ENCODE measurements at regions not wholly inside any gene's neighbourhood (a gene's known extent, or its start where the extent isn't known, plus 50 kb on each side); places are given as distances from the start of the nearest gene placed in this dataset.

GRCh38 chr2:145108959-145109710 is 589.2 kb upstream of the ZEB2 start:
- DNase-seq: no peak
- no peaks in the 10 kb centered on the region for H3K36me3 ChIP-seq
- intact Hi-C loops (cut with DNase I): no loop called here
- TF ChIP-seq, protein P1, sequence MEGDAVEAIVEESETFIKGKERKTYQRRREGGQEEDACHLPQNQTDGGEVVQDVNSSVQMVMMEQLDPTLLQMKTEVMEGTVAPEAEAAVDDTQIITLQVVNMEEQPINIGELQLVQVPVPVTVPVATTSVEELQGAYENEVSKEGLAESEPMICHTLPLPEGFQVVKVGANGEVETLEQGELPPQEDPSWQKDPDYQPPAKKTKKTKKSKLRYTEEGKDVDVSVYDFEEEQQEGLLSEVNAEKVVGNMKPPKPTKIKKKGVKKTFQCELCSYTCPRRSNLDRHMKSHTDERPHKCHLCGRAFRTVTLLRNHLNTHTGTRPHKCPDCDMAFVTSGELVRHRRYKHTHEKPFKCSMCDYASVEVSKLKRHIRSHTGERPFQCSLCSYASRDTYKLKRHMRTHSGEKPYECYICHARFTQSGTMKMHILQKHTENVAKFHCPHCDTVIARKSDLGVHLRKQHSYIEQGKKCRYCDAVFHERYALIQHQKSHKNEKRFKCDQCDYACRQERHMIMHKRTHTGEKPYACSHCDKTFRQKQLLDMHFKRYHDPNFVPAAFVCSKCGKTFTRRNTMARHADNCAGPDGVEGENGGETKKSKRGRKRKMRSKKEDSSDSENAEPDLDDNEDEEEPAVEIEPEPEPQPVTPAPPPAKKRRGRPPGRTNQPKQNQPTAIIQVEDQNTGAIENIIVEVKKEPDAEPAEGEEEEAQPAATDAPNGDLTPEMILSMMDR (IDR thresholded peaks at IDR 0.05): no peak
- H3K4me3 ChIP-seq: no peak overlapping the region
- no peak for ATAC-seq
- H3K9me3 ChIP-seq: no peaks in the 10 kb centered on the region
- no peak overlapping the region for H3K27ac ChIP-seq
- no peaks in the 10 kb centered on the region for H3K27me3 ChIP-seq
- H3K4me1 ChIP-seq: peaks cover 0 to 4% of the 10 kb centered on the region in 2 donors

GRCh38 chr2:145108361-145108778 is 588.5 kb upstream of the ZEB2 start:
- ATAC-seq: no peak
- no peak for DNase-seq
- H3K36me3 ChIP-seq: no peaks in the 10 kb centered on the region
- H3K27me3 ChIP-seq: no peaks in the 10 kb centered on the region
- TF ChIP-seq, protein P1 (IDR thresholded peaks at IDR 0.05): no peak
- no peaks in the 10 kb centered on the region for H3K9me3 ChIP-seq
- intact Hi-C loops (cut with DNase I): no loop called here
- no peak overlapping the region for H3K4me3 ChIP-seq
- H3K4me1 ChIP-seq: peaks cover 0 to 4% of the 10 kb centered on the region in 2 donors
- no peak overlapping the region for H3K27ac ChIP-seq

GRCh38 chr2:145106293-145106692 is 586.4 kb upstream of the ZEB2 start:
- no peak for DNase-seq
- intact Hi-C loops (cut with DNase I): no loop called here
- H3K4me1 ChIP-seq: no peaks in the 10 kb centered on the region
- no peaks in the 10 kb centered on the region for H3K9me3 ChIP-seq
- ATAC-seq: no peak
- no peak overlapping the region for H3K4me3 ChIP-seq
- H3K27ac ChIP-seq: no peak overlapping the region
- H3K27me3 ChIP-seq: no peaks in the 10 kb centered on the region
- H3K36me3 ChIP-seq: no peaks in the 10 kb centered on the region
- TF ChIP-seq, protein P1 (IDR thresholded peaks at IDR 0.05): no peak

GRCh38 chr2:145102706-145103105 is 582.8 kb upstream of the ZEB2 start:
- ATAC-seq (no peak), DNase-seq (no peak)
- H3K4me1 ChIP-seq: no peaks in the 10 kb centered on the region
- H3K36me3 ChIP-seq: no peaks in the 10 kb centered on the region
- intact Hi-C loops (cut with DNase I): no loop called here
- TF ChIP-seq, protein P1 (IDR thresholded peaks at IDR 0.05): no peak
- H3K27me3 ChIP-seq: no peaks in the 10 kb centered on the region
- H3K4me3 ChIP-seq: no peak overlapping the region
- no peak overlapping the region for H3K27ac ChIP-seq
- H3K9me3 ChIP-seq: no peaks in the 10 kb centered on the region

- intact Hi-C loops (cut with DNase I): no loop called here
- Histone ChIP-seq H3K27ac (no peak overlapping the region), H3K9me3 (no peaks in the 10 kb centered on the region), H3K27me3 (no peaks in the 10 kb centered on the region), H3K4me3 (no peak overlapping the region), H3K36me3 (no peaks in the 10 kb centered on the region), H3K4me1 (peaks cover 0 to 9% of the 10 kb centered on the region in 2 donors)
- ATAC-seq: no peak
- TF ChIP-seq, protein P1 (IDR thresholded peaks at IDR 0.05): no peak
- no peak for DNase-seq
Observed at GRCh38 chr2:145100301-145100700, 580.4 kb upstream of the ZEB2 start.

Measured in left lung (tissue), 4 donors.